GM19463 (cell line): ENCODE measurements at regions not wholly inside any gene's neighbourhood (a gene's known extent, or its start where the extent isn't known, plus 50 kb on each side); places are given as distances from the start of the nearest gene placed in this dataset.
"Not testable (repeated sequence)": the region's sequence is repeated elsewhere in the genome, so short reads cannot be mapped to it uniquely, and the experiment has no call there.

ENCODE experiments used
- ATAC-seq: cut with Tn5 transposase; IDR thresholded peaks from one replicate; pipeline ENCODE4 v1.9.1; 2021; ENCODE audit warnings: mild to moderate bottlenecking, moderate library complexity; ENCODE audit not compliant: unreplicated experiment

GRCh38 chr14:37650356-37651037 is 55.1 kb downstream of the TTC6 start:
- ATAC-seq = no peak

GRCh38 chr14:37652042-37652441 is 56.6 kb downstream of the TTC6 start:
- ATAC-seq = no peak

GRCh38 chr14:37655418-37655817 is 60.0 kb downstream of the TTC6 start:
- no peak for ATAC-seq

GRCh38 chr14:37658156-37658555 is 62.7 kb downstream of the TTC6 start:
- no peak for ATAC-seq

GRCh38 chr14:37663498-37663897 is 68.1 kb downstream of the TTC6 start:
- ATAC-seq = no peak

- ATAC-seq = no peak
These were observed 70.0 kb downstream of the TTC6 start for GRCh38 chr14:37665479-37665878.

GRCh38 chr14:37665951-37666350 is 70.5 kb downstream of the TTC6 start:
- ATAC-seq = no peak

- ATAC-seq = no peak
These were observed 73.2 kb downstream of the TTC6 start for GRCh38 chr14:37668646-37669045.

- no peak for ATAC-seq
These were observed 73.8 kb downstream of the TTC6 start for GRCh38 chr14:37669242-37669641.

- no peak for ATAC-seq
These were observed 78.0 kb downstream of the TTC6 start for GRCh38 chr14:37673439-37673838.

- no peak for ATAC-seq
These were observed 83.5 kb downstream of the TTC6 start for GRCh38 chr14:37678916-37679315.

- no peak for ATAC-seq
These were observed 86.1 kb downstream of the TTC6 start for GRCh38 chr14:37681486-37681885.

- not testable (repeated sequence) for ATAC-seq
These were observed 97.3 kb downstream of the TTC6 start for GRCh38 chr14:37692680-37693079.

- not testable (repeated sequence) for ATAC-seq
These were observed 98.0 kb downstream of the TTC6 start for GRCh38 chr14:37693420-37693819.

- no peak for ATAC-seq
These were observed 100.4 kb downstream of the TTC6 start for GRCh38 chr14:37695866-37696265.

GRCh38 chr14:37697489-37698121 is 102.2 kb downstream of the TTC6 start:
- ATAC-seq = no peak

- no peak for ATAC-seq
These were observed 103.7 kb downstream of the TTC6 start for GRCh38 chr14:37698840-37699777.

GRCh38 chr14:37707716-37708115 is 112.3 kb downstream of the TTC6 start:
- no peak for ATAC-seq

- ATAC-seq = no peak
These were observed 113.1 kb downstream of the TTC6 start for GRCh38 chr14:37708481-37708880.

GRCh38 chr14:37709419-37710195 is 114.2 kb downstream of the TTC6 start:
- no peak for ATAC-seq

- no peak for ATAC-seq
These were observed 116.0 kb downstream of the TTC6 start for GRCh38 chr14:37711356-37711830.
